ENCODE measurements at regions not wholly inside any gene's neighbourhood (a gene's known extent, or its start where the extent isn't known, plus 50 kb on each side); places are given as distances from the start of the nearest gene placed in this dataset.

DNA sequence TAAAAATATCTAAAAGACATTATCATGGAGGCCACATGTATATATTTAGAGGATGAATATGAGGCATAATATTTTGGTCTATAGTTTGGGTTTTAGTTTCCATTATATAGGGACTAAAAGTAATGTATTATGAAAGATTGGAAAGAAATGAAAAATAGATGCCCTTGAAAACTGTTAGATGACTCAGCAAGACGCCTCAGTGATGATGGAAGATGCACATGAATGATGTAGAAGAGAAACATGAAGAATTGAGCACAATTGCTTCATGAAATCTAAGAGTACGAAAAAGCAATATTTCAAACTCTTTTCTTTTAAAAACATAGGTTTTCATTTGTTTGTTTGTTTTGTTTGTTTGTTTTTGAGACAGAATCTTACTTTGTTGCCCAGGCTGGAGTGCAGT, 89.8 kb downstream of the ARL4A start:
- intact Hi-C loops (cut with DNase I): no loop called here
- no peak for DNase-seq (ENCODE audit: low spot score)

DNA sequence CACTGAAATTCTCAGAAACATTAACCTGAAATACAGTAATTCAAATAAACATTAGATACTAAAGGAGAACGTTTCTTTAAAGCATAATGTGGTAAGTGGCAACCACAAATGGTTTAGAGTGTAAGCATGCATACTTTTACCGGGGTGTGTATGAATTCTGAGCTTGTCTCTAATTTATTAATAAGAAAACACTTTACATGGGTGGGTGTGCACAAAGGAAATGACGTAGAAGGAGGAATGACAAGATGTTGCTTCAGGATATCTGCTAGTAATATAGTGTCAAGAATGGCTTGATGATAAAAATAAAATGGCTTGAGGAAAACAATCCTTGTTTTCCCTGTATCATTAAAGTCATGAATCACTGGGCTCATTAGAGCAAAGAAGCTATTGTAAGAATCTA, 92.5 kb downstream of the ARL4A start:
- DNase-seq (ENCODE audit: low spot score): no peak
- intact Hi-C loops (cut with DNase I): no loop called here

GRCh38 chr7:12783421-12784095, 96.1 kb downstream of the ARL4A start:
- intact Hi-C loops (cut with DNase I): no loop called here
- DNase-seq (ENCODE audit: low spot score): no peak

DNA sequence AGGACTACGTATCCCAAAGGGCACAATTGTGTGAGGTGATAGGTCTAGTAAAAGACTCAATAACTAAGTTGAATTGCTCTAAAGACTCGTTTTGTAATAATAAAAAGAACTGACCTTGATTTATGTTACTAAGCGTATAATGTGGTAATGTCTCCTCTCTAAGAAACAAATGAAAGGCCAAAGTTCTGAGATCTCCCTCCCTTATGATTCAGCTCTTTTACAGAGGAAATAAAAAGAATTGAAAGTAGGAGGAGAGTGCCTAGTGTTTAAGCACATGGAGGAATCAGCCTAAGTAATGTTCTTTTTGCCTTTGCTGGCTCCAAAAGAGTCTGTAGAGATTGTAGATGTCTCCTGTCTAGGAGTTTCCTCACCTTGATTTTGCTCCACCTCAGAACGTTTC, 98.0 kb downstream of the ARL4A start:
- intact Hi-C loops (cut with DNase I): no loop called here
- no peak for DNase-seq (ENCODE audit: low spot score)

- no peak for DNase-seq (ENCODE audit: low spot score)
- intact Hi-C loops (cut with DNase I): no loop called here
Measured at GRCh38 chr7:12786494-12786893, 99.1 kb downstream of the ARL4A start.

DNA sequence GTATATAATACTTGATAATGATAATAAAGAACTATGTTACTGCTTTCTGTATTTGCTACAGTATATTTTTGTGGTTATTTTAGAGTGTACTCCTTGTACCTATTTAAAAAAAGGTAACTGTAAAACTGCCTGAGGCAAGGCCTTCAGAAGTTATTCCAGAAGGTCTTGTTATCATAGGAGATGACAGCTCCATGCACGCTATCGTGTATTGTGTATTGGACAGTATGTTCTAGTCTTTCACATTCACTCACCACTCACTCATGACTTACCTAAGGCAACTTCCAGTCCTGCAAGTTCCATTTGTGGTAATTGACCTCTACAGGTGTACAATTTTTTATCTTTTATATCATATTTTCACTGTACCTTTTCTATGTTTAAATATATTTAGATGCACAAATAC, 100.7 kb downstream of the ARL4A start:
- DNase-seq (ENCODE audit: low spot score): no peak
- intact Hi-C loops (cut with DNase I): no loop called here

DNA sequence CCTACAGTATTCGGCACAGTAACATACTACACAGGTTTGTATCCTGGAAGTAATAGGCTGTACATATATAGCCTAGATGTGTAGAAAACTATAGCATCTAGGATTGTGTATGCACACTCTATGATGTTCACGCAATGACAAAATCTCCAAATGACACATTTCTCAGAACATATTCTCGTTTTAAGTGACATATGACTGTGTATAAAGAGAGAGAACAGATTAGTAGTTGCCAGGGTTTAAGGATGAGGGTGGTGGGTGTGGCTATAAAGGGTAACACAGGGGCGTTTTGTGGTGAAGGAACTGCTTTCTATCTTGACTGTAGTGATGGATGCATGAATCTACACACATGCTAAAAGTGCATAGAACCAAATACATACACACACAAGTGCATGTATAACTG, 101.2 kb downstream of the ARL4A start:
- DNase-seq (ENCODE audit: low spot score): no peak
- intact Hi-C loops (cut with DNase I): no loop called here

- intact Hi-C loops (cut with DNase I): no loop called here
- DNase-seq (ENCODE audit: low spot score): no peak
Measured at GRCh38 chr7:12794722-12795302, 107.4 kb downstream of the ARL4A start.

- intact Hi-C loops (cut with DNase I): no loop called here
Measured at GRCh38 chr7:12796397-12797127, 109.1 kb downstream of the ARL4A start.

GRCh38 chr7:12800486-12800885, 113.1 kb downstream of the ARL4A start:
- intact Hi-C loops (cut with DNase I): no loop called here
- no peak for DNase-seq (ENCODE audit: low spot score)

More at GRCh38 chr7:12796397-12797127, 109.1 kb downstream of the ARL4A start:
- DNase-seq (ENCODE audit: low spot score): no peak

DNA sequence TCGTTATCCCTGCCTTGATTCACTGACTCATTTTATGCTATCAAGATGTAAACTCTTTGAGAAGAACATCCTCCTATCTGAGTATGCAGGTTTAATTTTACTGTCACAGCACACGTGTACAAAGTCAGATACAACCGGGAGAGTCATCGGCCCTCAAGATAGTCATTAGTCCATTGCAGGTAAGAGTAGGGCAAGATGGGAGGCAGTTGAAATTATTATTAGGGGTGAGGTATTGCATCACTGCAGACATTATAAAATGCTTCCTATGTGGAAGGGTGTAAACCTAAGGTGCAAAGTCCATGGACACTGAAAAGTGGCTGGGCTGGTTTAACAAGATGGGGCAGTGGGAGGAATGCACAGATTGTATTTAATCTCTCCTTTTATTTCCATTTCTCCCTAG, 113.7 kb downstream of the ARL4A start:
- intact Hi-C loops (cut with DNase I): no loop called here

DNA sequence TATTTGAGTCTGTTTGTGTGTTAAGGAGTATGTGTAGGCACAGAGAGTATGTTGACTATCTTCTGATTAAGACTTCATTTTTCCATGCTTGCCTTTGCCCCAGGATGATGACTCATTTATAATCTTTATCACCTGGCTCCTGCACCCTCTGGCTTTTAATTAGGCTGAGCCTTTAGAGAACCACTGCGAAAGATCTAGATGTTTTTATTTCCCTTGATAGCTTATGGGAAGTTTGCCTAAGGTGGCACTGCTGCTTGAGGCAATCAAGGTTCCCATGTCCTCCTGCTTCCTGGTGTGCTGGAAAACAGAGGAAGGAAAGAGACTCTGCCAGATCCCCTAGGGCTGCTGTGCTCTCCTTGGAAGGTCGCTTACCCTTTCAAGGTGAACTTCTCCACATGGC, 114.6 kb downstream of the ARL4A start:
- intact Hi-C loops (cut with DNase I): no loop called here
- DNase-seq (ENCODE audit: low spot score): no peak

More for the DNA sequence above, 113.7 kb downstream of the ARL4A start:
- DNase-seq (ENCODE audit: low spot score): no peak

DNA sequence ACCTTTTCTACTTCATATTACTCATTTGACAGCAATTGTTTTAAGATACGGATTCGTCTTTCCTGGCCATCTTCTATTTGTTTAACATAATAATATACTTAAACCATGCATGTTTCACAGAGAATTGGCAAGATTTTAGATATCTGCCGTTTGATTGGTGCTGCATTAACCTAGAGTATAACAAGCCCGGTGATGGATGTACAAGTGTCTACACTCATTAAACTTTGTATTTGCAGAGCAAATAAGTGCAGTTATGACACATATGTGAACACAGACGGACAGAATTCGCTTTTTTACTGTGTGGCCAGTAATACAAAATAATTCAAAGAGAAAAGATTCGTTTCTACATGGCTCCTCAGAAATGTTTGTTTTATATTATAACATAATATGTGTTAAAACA, 116.1 kb downstream of the ARL4A start:
- intact Hi-C loops (cut with DNase I): no loop called here
- no peak for DNase-seq (ENCODE audit: low spot score)

GRCh38 chr7:12805518-12805928, 118.1 kb downstream of the ARL4A start:
- no peak for DNase-seq (ENCODE audit: low spot score)
- intact Hi-C loops (cut with DNase I): no loop called here

GRCh38 chr7:12805957-12806356, 118.5 kb downstream of the ARL4A start:
- intact Hi-C loops (cut with DNase I): no loop called here
- DNase-seq (ENCODE audit: low spot score): no peak

DNA sequence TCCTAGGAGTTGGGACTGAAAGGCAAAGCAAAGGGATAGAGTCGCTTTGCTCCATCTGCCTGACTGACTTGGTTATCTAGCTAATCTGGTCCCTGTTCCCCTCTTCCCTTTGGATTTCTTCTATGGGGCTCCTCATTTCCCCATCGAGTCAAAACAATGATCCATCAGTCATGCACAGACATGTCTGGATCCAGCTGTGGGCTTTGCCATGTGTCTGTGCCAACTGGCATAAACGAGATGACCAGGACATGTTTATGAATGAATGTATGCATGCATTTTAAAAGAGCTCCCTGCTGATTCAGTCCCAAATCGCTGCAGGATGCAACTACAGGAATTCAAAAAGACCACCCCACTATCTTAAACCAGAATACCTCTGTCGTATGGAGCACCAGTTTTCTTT, 122.0 kb downstream of the ARL4A start:
- intact Hi-C loops (cut with DNase I): no loop called here
- DNase-seq (ENCODE audit: low spot score): no peak

GRCh38 chr7:12812111-12812510, 124.7 kb downstream of the ARL4A start:
- no peak for DNase-seq (ENCODE audit: low spot score)
- intact Hi-C loops (cut with DNase I): no loop called here

- intact Hi-C loops (cut with DNase I): no loop called here
- DNase-seq (ENCODE audit: low spot score): no peak
Measured at GRCh38 chr7:12814107-12814506, 126.7 kb downstream of the ARL4A start.

DNA sequence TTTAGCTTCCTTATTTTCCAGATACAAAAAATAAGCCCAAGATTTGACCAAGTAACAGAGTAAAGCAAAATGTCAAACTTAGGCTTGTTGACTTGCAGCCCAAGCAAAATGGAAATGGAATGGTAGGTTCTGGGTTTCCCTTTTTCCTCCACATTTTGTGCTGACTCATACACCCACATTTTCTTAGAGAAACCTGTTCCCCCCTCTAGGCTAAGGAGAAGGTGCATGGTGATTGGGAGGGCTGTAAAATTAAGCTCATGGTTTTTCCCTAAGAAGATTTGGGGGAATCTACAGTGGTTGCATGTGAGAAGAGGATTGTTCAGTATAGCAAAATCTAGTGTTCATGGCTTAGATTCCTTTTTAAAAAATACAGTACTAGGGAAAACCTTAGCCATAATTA, 127.4 kb downstream of the ARL4A start:
- DNase-seq (ENCODE audit: low spot score): no peak
- intact Hi-C loops (cut with DNase I): no loop called here

- no peak for DNase-seq (ENCODE audit: low spot score)
- intact Hi-C loops (cut with DNase I): no loop called here
Measured at GRCh38 chr7:12815426-12815825, 128.0 kb downstream of the ARL4A start.

DNA sequence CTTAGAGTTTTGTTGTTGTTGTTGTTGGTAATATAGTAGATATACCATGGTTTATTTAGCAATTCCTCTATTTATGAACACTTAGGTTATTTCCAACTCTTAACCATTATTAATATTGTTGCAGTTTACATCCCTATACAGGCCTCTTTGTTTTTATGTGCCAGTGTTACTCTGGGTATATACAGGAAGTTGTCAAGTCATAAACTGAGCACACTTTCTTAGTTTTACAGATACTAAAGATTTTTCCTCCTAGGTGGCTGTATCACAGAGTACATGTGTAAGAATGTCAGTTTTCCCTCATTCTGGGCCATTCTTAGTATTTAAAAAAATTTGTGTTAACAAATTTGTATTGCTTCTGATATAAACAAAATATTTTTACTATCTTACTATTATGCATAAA, 128.4 kb downstream of the ARL4A start:
- intact Hi-C loops (cut with DNase I): no loop called here
- DNase-seq (ENCODE audit: low spot score): no peak

All from cardiac septum (tissue), 1 donor.